ENCODE measurements at regions not wholly inside any gene's neighbourhood (a gene's known extent, or its start where the extent isn't known, plus 50 kb on each side); places are given as distances from the start of the nearest gene placed in this dataset.
A peak's percentile ranks its signal among the peaks of the same experiment; 100 is the strongest.

GRCh38 chr17:65441053-65441605 is 120.3 kb downstream of the AXIN2 start:
- Histone ChIP-seq H3K18ac (ENCODE audit: low read length) (no peak overlapping the region), H2BK120ac (ENCODE audit: low read depth, low read length) (no peak overlapping the region), H3K14ac (ENCODE audit: low read length) (no peak overlapping the region), H3K4ac (ENCODE audit: low read length) (no peak overlapping the region), H3K23ac (ENCODE audit: low read depth, low read length, poor library complexity) (no peak overlapping the region), H3K27me3 (ENCODE audit: control insufficient read depth in 3 of 3, insufficient read depth in 3 of 3, low read depth in 1 of 3, low read length in 3 of 3) (no peaks in the 10 kb centered on the region), H3K79me1 (ENCODE audit: low read depth, low read length) (no peaks in the 10 kb centered on the region), H3K4me1 (ENCODE audit: control insufficient read depth in 2 of 2, insufficient read depth in 1 of 2, low read depth in 1 of 2, low read length in 2 of 2) (peaks cover 6 to 7% of the 10 kb centered on the region in 2 donors), H3K9me3 (replicated peaks in 1 of 2; ENCODE audit: control insufficient read depth in 2 of 2, insufficient read depth in 1 of 2, low read depth in 1 of 2, low read length in 2 of 2) (no peaks in the 10 kb centered on the region), H2BK15ac (ENCODE audit: low read length) (no peak overlapping the region), H3K27ac (replicated peaks; ENCODE audit: low read length) (no peak overlapping the region), H3K4me3 (ENCODE audit: low read length in 2 of 2) (no peak overlapping the region), H2BK12ac (ENCODE audit: low read length) (no peak overlapping the region), H2BK5ac (ENCODE audit: low read length) (no peak overlapping the region), H3K4me2 (ENCODE audit: insufficient read depth, low read length, poor library complexity, severe bottlenecking) (no peak overlapping the region), H3K9ac (ENCODE audit: low read depth, low read length, poor library complexity) (no peak overlapping the region), H2AFZ (ENCODE audit: low read length) (no peak overlapping the region), H4K8ac (ENCODE audit: low read depth, low read length) (no peak overlapping the region), H3K36me3 (replicated peaks in 1 of 2; ENCODE audit: control insufficient read depth in 2 of 2, insufficient read depth in 2 of 2, low read length in 2 of 2) (no peaks in the 10 kb centered on the region), H2AK5ac (ENCODE audit: low read depth, low read length) (no peak overlapping the region), H4K91ac (ENCODE audit: low read depth, low read length, poor library complexity) (no peak overlapping the region)
- no CpG with 5 or more reads among the region's 2 CpGs for WGBS, 2 donors (ENCODE audit: extremely low coverage in 2 of 2, insufficient read length in 2 of 2, insufficient replicate concordance in 1 of 2)
- no peak for DNase-seq (ENCODE audit: low spot score)

- Histone ChIP-seq H4K8ac (ENCODE audit: low read depth, low read length) (no peak overlapping the region), H3K27ac (replicated peaks; ENCODE audit: low read length) (no peak overlapping the region), H3K36me3 (replicated peaks in 1 of 2; ENCODE audit: control insufficient read depth in 2 of 2, insufficient read depth in 2 of 2, low read length in 2 of 2) (no peaks in the 10 kb centered on the region), H2AK5ac (ENCODE audit: low read depth, low read length) (no peak overlapping the region), H3K18ac (ENCODE audit: low read length) (peak overlapping the region; percentile 45), H2AFZ (ENCODE audit: low read length) (peak overlapping the region; percentile 60), H2BK15ac (ENCODE audit: low read length) (no peak overlapping the region), H3K23ac (ENCODE audit: low read depth, low read length, poor library complexity) (no peak overlapping the region), H3K4ac (ENCODE audit: low read length) (no peak overlapping the region), H3K4me1 (ENCODE audit: control insufficient read depth in 2 of 2, insufficient read depth in 1 of 2, low read depth in 1 of 2, low read length in 2 of 2) (peaks cover 6 to 7% of the 10 kb centered on the region in 2 donors), H3K9me3 (replicated peaks in 1 of 2; ENCODE audit: control insufficient read depth in 2 of 2, insufficient read depth in 1 of 2, low read depth in 1 of 2, low read length in 2 of 2) (no peaks in the 10 kb centered on the region), H3K27me3 (ENCODE audit: control insufficient read depth in 3 of 3, insufficient read depth in 3 of 3, low read depth in 1 of 3, low read length in 3 of 3) (no peaks in the 10 kb centered on the region), H3K4me3 (ENCODE audit: low read length in 2 of 2) (no peak overlapping the region), H3K14ac (ENCODE audit: low read length) (peak overlapping the region; percentile 11), H2BK120ac (ENCODE audit: low read depth, low read length) (no peak overlapping the region), H3K4me2 (ENCODE audit: insufficient read depth, low read length, poor library complexity, severe bottlenecking) (no peak overlapping the region), H2BK12ac (ENCODE audit: low read length) (no peak overlapping the region), H3K9ac (ENCODE audit: low read depth, low read length, poor library complexity) (no peak overlapping the region), H2BK5ac (ENCODE audit: low read length) (no peak overlapping the region), H3K79me1 (ENCODE audit: low read depth, low read length) (no peaks in the 10 kb centered on the region), H4K91ac (ENCODE audit: low read depth, low read length, poor library complexity) (no peak overlapping the region)
- WGBS, 2 donors (ENCODE audit: extremely low coverage in 2 of 2, insufficient read length in 2 of 2, insufficient replicate concordance in 1 of 2), result no CpG with 5 or more reads among the region's 7 CpGs
- no peak for DNase-seq (ENCODE audit: low spot score)
These were observed 122.6 kb downstream of the AXIN2 start for GRCh38 chr17:65438708-65439294.

- no peak overlapping the region for H3K4me3 ChIP-seq (ENCODE audit: low read length in 2 of 2)
- no peak overlapping the region for H3K9ac ChIP-seq (ENCODE audit: low read depth, low read length, poor library complexity)
- H3K23ac ChIP-seq (ENCODE audit: low read depth, low read length, poor library complexity), result no peak overlapping the region
These were observed 123.3 kb downstream of the AXIN2 start for GRCh38 chr17:65438173-65438572.

GRCh38 chr17:65436871-65437270 is 124.6 kb downstream of the AXIN2 start:
- H2BK15ac ChIP-seq (ENCODE audit: low read length), result no peak overlapping the region
- H3K36me3 ChIP-seq (replicated peaks in 1 of 2; ENCODE audit: control insufficient read depth in 2 of 2, insufficient read depth in 2 of 2, low read length in 2 of 2), result no peaks in the 10 kb centered on the region
- H4K8ac ChIP-seq (ENCODE audit: low read depth, low read length), result no peak overlapping the region
- no peak for DNase-seq (ENCODE audit: low spot score)
- no CpG with 5 or more reads among the region's 10 CpGs for WGBS, 2 donors (ENCODE audit: extremely low coverage in 2 of 2, insufficient read length in 2 of 2, insufficient replicate concordance in 1 of 2)
- no peak overlapping the region for H3K4me2 ChIP-seq (ENCODE audit: insufficient read depth, low read length, poor library complexity, severe bottlenecking)
- H2AFZ ChIP-seq (ENCODE audit: low read length), result no peak overlapping the region
- no peak overlapping the region for H2BK120ac ChIP-seq (ENCODE audit: low read depth, low read length)
- H3K23ac ChIP-seq (ENCODE audit: low read depth, low read length, poor library complexity), result no peak overlapping the region
- H3K27ac ChIP-seq (replicated peaks; ENCODE audit: low read length), result no peak overlapping the region
- H3K79me1 ChIP-seq (ENCODE audit: low read depth, low read length), result no peaks in the 10 kb centered on the region
- H3K9me3 ChIP-seq (replicated peaks in 1 of 2; ENCODE audit: control insufficient read depth in 2 of 2, insufficient read depth in 1 of 2, low read depth in 1 of 2, low read length in 2 of 2), result peaks cover 5 to 11% of the 10 kb centered on the region in 2 donors
- H2AK5ac ChIP-seq (ENCODE audit: low read depth, low read length), result no peak overlapping the region
- H3K9ac ChIP-seq (ENCODE audit: low read depth, low read length, poor library complexity), result no peak overlapping the region
- peaks cover 6 to 7% of the 10 kb centered on the region in 2 donors for H3K4me1 ChIP-seq (ENCODE audit: control insufficient read depth in 2 of 2, insufficient read depth in 1 of 2, low read depth in 1 of 2, low read length in 2 of 2)
- H2BK5ac ChIP-seq (ENCODE audit: low read length), result no peak overlapping the region
- H4K91ac ChIP-seq (ENCODE audit: low read depth, low read length, poor library complexity), result no peak overlapping the region
- no peak overlapping the region for H3K18ac ChIP-seq (ENCODE audit: low read length)
- no peak overlapping the region for H3K4ac ChIP-seq (ENCODE audit: low read length)
- H2BK12ac ChIP-seq (ENCODE audit: low read length), result no peak overlapping the region
- no peak overlapping the region for H3K4me3 ChIP-seq (ENCODE audit: low read length in 2 of 2)
- H3K27me3 ChIP-seq (ENCODE audit: control insufficient read depth in 3 of 3, insufficient read depth in 3 of 3, low read depth in 1 of 3, low read length in 3 of 3), result no peaks in the 10 kb centered on the region
- H3K14ac ChIP-seq (ENCODE audit: low read length), result no peak overlapping the region

More at GRCh38 chr17:65438173-65438572, 123.3 kb downstream of the AXIN2 start:
- no peak for DNase-seq (ENCODE audit: low spot score)
- H3K36me3 ChIP-seq (replicated peaks in 1 of 2; ENCODE audit: control insufficient read depth in 2 of 2, insufficient read depth in 2 of 2, low read length in 2 of 2), result no peaks in the 10 kb centered on the region
- peaks cover 0 to 2% of the 10 kb centered on the region in 2 donors for H3K9me3 ChIP-seq (replicated peaks in 1 of 2; ENCODE audit: control insufficient read depth in 2 of 2, insufficient read depth in 1 of 2, low read depth in 1 of 2, low read length in 2 of 2)
- no peaks in the 10 kb centered on the region for H3K27me3 ChIP-seq (ENCODE audit: control insufficient read depth in 3 of 3, insufficient read depth in 3 of 3, low read depth in 1 of 3, low read length in 3 of 3)
- no peaks in the 10 kb centered on the region for H3K79me1 ChIP-seq (ENCODE audit: low read depth, low read length)
- H3K14ac ChIP-seq (ENCODE audit: low read length), result no peak overlapping the region
- no peak overlapping the region for H3K27ac ChIP-seq (replicated peaks; ENCODE audit: low read length)
- no peak overlapping the region for H4K91ac ChIP-seq (ENCODE audit: low read depth, low read length, poor library complexity)
- H2BK120ac ChIP-seq (ENCODE audit: low read depth, low read length), result no peak overlapping the region
- H4K8ac ChIP-seq (ENCODE audit: low read depth, low read length), result no peak overlapping the region
- peak overlapping the region; percentile 11 for H2AFZ ChIP-seq (ENCODE audit: low read length)
- H2BK15ac ChIP-seq (ENCODE audit: low read length), result peak overlapping the region; percentile 20
- H3K4me2 ChIP-seq (ENCODE audit: insufficient read depth, low read length, poor library complexity, severe bottlenecking), result no peak overlapping the region
- H2BK12ac ChIP-seq (ENCODE audit: low read length), result no peak overlapping the region
- H3K4me1 ChIP-seq (ENCODE audit: control insufficient read depth in 2 of 2, insufficient read depth in 1 of 2, low read depth in 1 of 2, low read length in 2 of 2), result peaks cover 6 to 7% of the 10 kb centered on the region in 2 donors
- H2AK5ac ChIP-seq (ENCODE audit: low read depth, low read length), result no peak overlapping the region
- no peak overlapping the region for H3K4ac ChIP-seq (ENCODE audit: low read length)
- no peak overlapping the region for H2BK5ac ChIP-seq (ENCODE audit: low read length)
- no CpG with 5 or more reads among the region's 11 CpGs for WGBS, 2 donors (ENCODE audit: extremely low coverage in 2 of 2, insufficient read length in 2 of 2, insufficient replicate concordance in 1 of 2)
- no peak overlapping the region for H3K18ac ChIP-seq (ENCODE audit: low read length)

Measured in neuronal stem cell (in vitro differentiated cells).